Endothelial cell of hepatic sinusoid (primary cell): ENCODE measurements at regions not wholly inside any gene's neighbourhood (a gene's known extent, or its start where the extent isn't known, plus 50 kb on each side); places are given as distances from the start of the nearest gene placed in this dataset.

ENCODE experiments used
- in situ Hi-C: cut with HindIII; loops from 2 replicates; pipeline ENCODE4 v1.10.0; 2017; ENCODE audit warnings: low sequenced_read_pairs

DNA sequence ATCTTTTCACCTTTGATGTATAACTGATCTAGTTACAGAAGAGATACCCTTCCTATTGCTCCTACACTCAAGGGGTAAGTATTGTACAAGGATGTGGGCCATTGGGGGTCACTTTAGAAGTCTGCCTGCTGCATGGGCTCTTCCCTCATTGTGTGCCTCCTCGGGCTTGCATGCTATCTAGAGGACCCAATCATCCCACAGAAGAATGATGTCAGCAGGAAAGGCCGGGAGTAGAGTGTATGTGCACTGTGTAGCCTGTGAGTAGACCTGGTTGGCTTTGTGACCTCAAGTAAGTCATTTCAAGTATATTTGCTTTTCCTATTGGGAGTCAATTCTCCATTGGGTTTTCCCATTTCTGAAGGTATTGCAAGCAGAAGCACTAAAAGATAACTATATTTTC, 129.5 kb upstream of the TRIB2 start:
- in situ Hi-C loops: no loop called here

- in situ Hi-C loops: no loop called here
Observed at GRCh38 chr2:12587729-12588522, 128.8 kb upstream of the TRIB2 start.

DNA sequence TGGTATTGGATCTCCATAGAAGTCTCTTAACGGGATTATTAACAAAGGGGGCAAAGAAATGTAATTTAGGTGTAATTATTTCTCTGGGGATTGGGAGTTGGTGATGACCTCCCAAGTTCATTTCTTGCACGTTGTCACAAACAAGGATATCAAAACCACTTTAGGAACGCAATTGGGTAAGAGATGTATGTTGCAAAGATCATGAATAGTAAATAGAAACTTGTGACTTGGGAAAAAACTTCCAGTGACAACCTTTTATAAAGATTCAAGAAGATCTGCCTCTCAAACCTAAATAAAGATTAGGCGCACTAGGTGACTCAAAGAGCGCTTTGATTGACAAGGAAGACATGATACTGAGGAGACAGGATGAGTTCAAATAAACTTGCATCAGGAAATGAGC, 127.8 kb upstream of the TRIB2 start:
- in situ Hi-C loops: no loop called here

DNA sequence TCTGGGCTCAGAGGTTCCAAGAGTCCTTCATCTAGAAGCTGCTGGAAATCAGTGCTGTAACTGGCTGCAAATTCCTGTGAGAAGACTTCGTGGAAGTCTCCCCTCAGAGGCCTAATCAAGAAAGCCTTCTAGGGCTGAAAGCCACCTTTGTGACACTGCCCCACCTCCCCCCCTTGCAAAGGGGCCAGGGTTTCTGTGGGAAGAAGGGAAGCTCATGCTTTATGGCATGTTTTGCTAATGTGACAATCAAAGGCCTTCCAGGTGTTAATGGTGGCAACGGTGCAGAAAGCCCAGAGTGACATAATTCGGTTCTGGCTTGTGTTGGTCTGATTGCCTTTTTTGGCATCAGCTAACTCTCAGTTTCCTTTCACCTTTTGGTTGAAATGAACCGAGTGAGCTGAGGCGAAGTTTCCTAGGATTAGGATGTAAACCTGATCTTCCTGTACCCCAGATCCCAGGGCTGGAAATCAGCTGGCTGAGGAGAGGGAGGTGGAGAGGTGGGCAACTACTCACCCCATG, 126.9 kb upstream of the TRIB2 start:
- in situ Hi-C loops: no loop called here

DNA sequence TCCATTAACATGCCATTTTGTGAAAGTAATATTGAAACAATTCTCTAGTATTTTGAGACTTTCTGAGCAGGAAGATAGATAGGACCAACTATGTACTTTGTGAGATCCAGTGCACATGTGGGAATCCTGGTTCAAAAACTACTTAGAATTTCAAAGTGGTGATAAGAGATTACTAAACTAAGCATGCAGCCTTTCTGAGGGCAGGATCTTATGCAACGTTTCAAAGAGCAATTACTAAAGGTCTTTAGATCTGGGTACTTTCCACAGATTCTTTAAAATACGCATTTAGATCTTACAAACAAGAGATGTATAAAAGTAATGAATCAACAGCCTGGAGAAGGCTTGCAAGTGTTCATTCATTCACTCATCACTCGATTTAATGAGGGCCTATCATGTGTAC, 124.4 kb upstream of the TRIB2 start:
- in situ Hi-C loops: no loop called here

- in situ Hi-C loops: no loop called here
Observed at GRCh38 chr2:12594590-12594989, 122.1 kb upstream of the TRIB2 start.

- in situ Hi-C loops: no loop called here
Observed at GRCh38 chr2:12596771-12597170, 120.0 kb upstream of the TRIB2 start.

DNA sequence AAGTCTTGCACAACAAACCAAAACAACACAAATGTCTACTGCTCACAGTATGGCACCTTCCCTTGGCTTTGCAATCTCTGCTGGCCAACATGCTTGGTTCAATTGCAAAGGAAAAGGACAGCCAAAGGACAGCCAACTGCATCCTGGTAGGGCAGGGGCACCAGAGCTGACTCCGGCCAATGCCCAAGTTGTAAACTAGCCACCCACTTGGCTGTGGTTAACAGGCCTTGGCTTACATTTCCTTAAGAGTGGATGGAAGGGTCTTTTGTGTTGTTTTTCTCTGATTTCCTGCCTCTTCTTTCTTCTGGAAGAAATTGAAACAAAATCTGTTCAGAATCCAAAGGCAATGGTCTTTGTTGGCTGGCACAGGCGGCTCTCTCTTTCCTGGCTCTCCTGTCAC, 119.1 kb upstream of the TRIB2 start:
- in situ Hi-C loops: no loop called here

GRCh38 chr2:12602661-12603060, 114.1 kb upstream of the TRIB2 start:
- in situ Hi-C loops: loop anchor here (5.0 kb wide), 2 partner anchors 230 to 355 kb away; no protein-coding TSS in a partner anchor

GRCh38 chr2:12603781-12604295, 112.9 kb upstream of the TRIB2 start:
- in situ Hi-C loops: loop anchor here (5.0 kb wide), 2 partner anchors 232 to 353 kb away; no protein-coding TSS in a partner anchor

- in situ Hi-C loops: loop anchor here (5.0 kb wide), 2 partner anchors 232 to 353 kb away; no protein-coding TSS in a partner anchor
Observed at GRCh38 chr2:12604341-12604740, 112.4 kb upstream of the TRIB2 start.

DNA sequence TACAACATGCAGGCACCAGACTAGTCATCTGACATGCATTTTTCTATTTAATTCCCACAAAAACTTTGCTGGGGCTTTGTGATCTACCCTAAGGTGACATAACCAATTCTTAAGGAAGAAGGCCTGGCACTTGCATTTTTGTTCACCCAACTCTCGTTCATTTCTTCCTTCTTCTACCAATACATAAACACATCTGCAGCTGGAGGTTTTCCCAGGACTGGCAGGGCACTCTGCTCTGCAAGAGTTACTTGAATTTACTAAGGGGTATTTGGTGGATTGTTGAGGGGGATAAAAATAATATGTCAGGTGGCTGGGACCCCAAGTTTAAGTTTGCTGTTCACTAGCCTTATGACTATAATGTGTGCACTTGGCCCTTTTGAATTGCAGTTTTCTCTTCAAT, 111.4 kb upstream of the TRIB2 start:
- in situ Hi-C loops: no loop called here

GRCh38 chr2:12605936-12606335, 110.8 kb upstream of the TRIB2 start:
- in situ Hi-C loops: no loop called here

DNA sequence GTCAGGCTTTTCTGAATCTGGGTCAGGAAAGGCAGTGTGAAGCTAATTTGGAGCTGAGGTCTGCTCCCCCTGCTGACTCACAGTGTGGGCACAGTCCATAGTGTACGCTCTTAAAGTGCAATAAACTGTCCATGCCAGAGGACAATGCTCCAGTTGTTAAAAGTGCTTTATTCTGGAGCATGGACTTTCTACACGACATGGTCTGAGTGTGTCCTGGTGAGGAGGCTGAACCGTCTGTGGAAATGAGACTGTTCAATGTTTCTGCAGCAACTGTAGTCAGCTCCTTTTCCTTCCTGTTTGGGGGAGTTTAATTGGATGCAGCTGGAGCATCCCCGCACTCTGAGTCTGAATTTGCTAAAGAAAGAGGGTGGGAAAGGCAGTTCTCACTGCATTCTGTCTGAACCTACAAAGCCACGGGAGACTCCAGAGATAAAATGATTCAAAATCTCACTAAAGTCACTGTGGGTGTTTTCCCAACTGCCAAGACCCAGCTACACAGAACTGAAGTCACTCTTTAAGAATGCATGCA, 110.2 kb upstream of the TRIB2 start:
- in situ Hi-C loops: no loop called here

DNA sequence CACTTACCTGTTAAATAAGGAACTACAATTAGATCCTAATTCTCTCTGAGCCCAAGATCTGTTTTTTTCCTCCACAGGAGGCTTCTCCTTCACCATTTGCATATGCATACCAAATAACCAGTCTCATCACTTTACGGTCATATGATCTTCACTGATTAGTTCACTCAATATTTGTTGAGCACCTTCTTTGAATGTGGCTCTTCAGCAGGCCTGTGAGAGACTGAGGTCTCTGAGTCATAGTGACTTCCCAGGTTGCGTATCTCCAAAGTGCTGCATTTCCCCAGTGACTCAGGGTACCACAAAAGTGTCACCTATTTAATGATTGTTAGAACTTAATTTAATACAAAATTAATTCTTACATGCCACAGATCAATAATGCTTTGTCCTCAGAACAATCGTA, 108.8 kb upstream of the TRIB2 start:
- in situ Hi-C loops: no loop called here

- in situ Hi-C loops: no loop called here
Observed at GRCh38 chr2:12610314-12610713, 106.4 kb upstream of the TRIB2 start.

- in situ Hi-C loops: no loop called here
Observed at GRCh38 chr2:12612168-12612567, 104.6 kb upstream of the TRIB2 start.

DNA sequence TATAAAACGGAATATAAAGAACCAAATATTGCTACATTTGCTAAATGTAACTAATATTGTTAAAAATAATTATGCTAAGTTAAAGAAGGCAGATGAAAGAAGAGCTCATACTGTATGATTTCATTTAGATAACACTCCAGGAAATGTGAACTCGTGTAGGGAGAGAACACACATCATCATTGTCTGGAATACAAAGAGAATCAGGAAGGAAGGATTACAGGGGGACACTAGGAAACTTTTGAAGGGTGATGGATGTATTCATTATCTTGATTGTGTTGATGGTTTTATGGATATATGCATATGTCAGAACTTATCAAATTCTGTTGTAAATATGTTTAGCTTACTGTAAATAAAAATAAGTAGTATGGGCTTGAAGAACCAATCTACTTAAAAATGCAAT, 104.1 kb upstream of the TRIB2 start:
- in situ Hi-C loops: no loop called here

DNA sequence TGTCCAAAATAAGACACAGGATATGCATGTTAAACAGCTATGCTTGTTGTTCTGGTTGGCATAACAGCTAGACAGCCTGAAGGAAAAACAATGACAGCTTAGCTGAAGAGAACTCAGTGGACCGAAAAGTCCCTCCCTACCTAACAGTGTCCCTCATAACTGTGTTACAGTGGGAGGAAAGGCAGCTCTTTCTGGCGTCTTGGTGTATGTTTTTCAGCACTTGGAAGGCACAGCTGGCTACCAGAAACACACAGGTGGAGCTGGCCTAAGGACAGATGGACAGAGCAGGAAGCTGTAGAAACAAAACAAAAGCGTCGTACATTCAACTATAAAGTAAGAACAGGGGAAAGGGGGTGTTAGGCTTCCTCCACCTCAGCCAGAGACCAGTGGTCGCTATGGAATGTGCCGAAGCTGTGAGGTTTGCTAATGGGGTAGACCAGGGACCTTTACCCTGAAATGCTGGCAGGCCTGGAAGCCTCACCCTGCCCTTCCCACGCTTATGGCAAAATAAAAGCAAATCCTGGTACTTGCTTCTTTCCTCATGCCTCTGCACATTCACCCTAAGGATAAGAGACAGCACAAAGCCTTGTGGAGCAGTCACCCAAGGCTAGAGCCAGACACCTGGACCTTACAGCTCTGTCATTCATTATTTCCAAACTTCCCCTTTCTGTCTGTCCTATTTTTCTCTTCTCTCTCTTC, 103.5 kb upstream of the TRIB2 start:
- in situ Hi-C loops: no loop called here

GRCh38 chr2:12615509-12615908, 101.2 kb upstream of the TRIB2 start:
- in situ Hi-C loops: no loop called here

- in situ Hi-C loops: no loop called here
Observed at GRCh38 chr2:12616456-12617156, 100.1 kb upstream of the TRIB2 start.
